Right renal pelvis (tissue), 4 donors: ENCODE measurements at regions not wholly inside any gene's neighbourhood (a gene's known extent, or its start where the extent isn't known, plus 50 kb on each side); places are given as distances from the start of the nearest gene placed in this dataset.
A peak's percentile ranks its signal among the peaks of the same experiment; 100 is the strongest.
"Not testable (repeated sequence)": the region's sequence is repeated elsewhere in the genome, so short reads cannot be mapped to it uniquely, and the experiment has no call there.

Source experiments
- DNase-seq, 4 donors: peaks; one replicate each; pipeline ENCODE4 v3.0.0-alpha.2; 2013; ENCODE audit warnings: low read depth in 4 of 4, low spot score in 3 of 4, missing footprints in 1 of 4

- DNase-seq = no peak
These were observed 330.5 kb upstream of the TCF4 start for GRCh38 chr18:55918444-55918843.

GRCh38 chr18:55912919-55913318 lies 324.9 kb upstream of the TCF4 start:
- DNase-seq = no peak

- DNase-seq = no peak
These were observed 324.1 kb upstream of the TCF4 start for GRCh38 chr18:55912071-55912470.

GRCh38 chr18:55910296-55910695 lies 322.3 kb upstream of the TCF4 start:
- no peak for DNase-seq

GRCh38 chr18:55908901-55909366 lies 320.9 kb upstream of the TCF4 start:
- DNase-seq = peak; percentile 47 to 68 (median 59)

GRCh38 chr18:55907453-55908175 lies 319.6 kb upstream of the TCF4 start:
- no peak for DNase-seq

- no peak for DNase-seq
These were observed 318.5 kb upstream of the TCF4 start for GRCh38 chr18:55906536-55906935.

GRCh38 chr18:55903911-55904310 lies 315.9 kb upstream of the TCF4 start:
- no peak for DNase-seq

GRCh38 chr18:55900380-55900779 lies 312.4 kb upstream of the TCF4 start:
- DNase-seq = no peak

GRCh38 chr18:55897091-55897689 lies 309.2 kb upstream of the TCF4 start:
- DNase-seq = no peak

- no peak for DNase-seq
These were observed 306.0 kb upstream of the TCF4 start for GRCh38 chr18:55893948-55894347.

- DNase-seq = not testable (repeated sequence)
These were observed 305.1 kb upstream of the TCF4 start for GRCh38 chr18:55892862-55893813.

GRCh38 chr18:55886886-55887285 lies 298.9 kb upstream of the TCF4 start:
- no peak for DNase-seq

GRCh38 chr18:55884498-55884897 lies 296.5 kb upstream of the TCF4 start:
- DNase-seq = no peak

- no peak for DNase-seq
These were observed 292.6 kb upstream of the TCF4 start for GRCh38 chr18:55880617-55881016.

- DNase-seq = no peak
These were observed 291.3 kb upstream of the TCF4 start for GRCh38 chr18:55879331-55879730.

GRCh38 chr18:55878224-55878623 lies 290.2 kb upstream of the TCF4 start:
- no peak for DNase-seq

- DNase-seq = no peak
These were observed 289.3 kb upstream of the TCF4 start for GRCh38 chr18:55877321-55877720.

GRCh38 chr18:55876254-55876653 lies 288.3 kb upstream of the TCF4 start:
- no peak for DNase-seq

GRCh38 chr18:55875371-55875901 lies 287.4 kb upstream of the TCF4 start:
- DNase-seq = no peak
